Thyroid gland (tissue), 4 donors: ENCODE measurements at regions not wholly inside any gene's neighbourhood (a gene's known extent, or its start where the extent isn't known, plus 50 kb on each side); places are given as distances from the start of the nearest gene placed in this dataset.

Source experiments
- POLR2A ChIP-seq, 2 donors: fragments of 450-650 bp; IDR thresholded peaks; one replicate each; pipeline ENCODE4 v1.6.1; 2017; ENCODE audit warnings: antibody characterized with exemption in 2 of 2, mild to moderate bottlenecking in 2 of 2, moderate library complexity in 1 of 2
- TF ChIP-seq, protein P1 (sequence below), 6 experiments: fragments of 200-600 bp in 3 of 6; fragments of 450-650 bp in 3 of 6; sonication (generic) in 3 of 6; IDR thresholded peaks; one replicate each; pipeline ENCODE4 v1.5.1; 2016 to 2019; ENCODE audit warnings: antibody characterized with exemption in 6 of 6, mild to moderate bottlenecking in 2 of 6, inconsistent platforms in 1 of 6, moderate library complexity in 1 of 6

DNA sequence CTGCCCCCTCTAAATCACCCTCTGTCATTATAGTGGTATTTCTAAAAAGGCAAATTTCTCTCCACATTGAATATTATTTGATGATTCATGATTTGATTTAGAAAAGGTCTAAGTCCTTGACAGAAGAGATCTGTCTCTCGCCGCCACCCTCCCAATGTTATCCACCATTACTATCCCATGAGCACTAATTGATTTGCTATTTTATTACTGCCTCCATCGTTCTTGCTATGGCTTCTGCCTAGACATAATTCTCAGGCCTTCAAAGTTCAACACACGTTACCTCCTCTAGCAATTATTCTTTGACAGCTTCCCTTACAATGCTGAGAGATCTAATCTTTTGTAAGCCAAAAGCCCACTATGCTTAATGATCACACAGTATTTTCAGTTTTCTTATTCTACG lies 507.0 kb upstream of the CHAC2 start:
- TF ChIP-seq, protein P1, sequence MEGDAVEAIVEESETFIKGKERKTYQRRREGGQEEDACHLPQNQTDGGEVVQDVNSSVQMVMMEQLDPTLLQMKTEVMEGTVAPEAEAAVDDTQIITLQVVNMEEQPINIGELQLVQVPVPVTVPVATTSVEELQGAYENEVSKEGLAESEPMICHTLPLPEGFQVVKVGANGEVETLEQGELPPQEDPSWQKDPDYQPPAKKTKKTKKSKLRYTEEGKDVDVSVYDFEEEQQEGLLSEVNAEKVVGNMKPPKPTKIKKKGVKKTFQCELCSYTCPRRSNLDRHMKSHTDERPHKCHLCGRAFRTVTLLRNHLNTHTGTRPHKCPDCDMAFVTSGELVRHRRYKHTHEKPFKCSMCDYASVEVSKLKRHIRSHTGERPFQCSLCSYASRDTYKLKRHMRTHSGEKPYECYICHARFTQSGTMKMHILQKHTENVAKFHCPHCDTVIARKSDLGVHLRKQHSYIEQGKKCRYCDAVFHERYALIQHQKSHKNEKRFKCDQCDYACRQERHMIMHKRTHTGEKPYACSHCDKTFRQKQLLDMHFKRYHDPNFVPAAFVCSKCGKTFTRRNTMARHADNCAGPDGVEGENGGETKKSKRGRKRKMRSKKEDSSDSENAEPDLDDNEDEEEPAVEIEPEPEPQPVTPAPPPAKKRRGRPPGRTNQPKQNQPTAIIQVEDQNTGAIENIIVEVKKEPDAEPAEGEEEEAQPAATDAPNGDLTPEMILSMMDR (IDR thresholded peaks at IDR 0.05), result no peak
- TF ChIP-seq POLR2A (IDR thresholded peaks at IDR 0.05), result no peak
